Endodermal cell (in vitro differentiated cells): ENCODE measurements at regions not wholly inside any gene's neighbourhood (a gene's known extent, or its start where the extent isn't known, plus 50 kb on each side); places are given as distances from the start of the nearest gene placed in this dataset.

Source experiments
- DNase-seq: peaks from one replicate; pipeline ENCODE4 v3.0.0-alpha.2; 2017
- H3K27ac ChIP-seq: 2 replicates; pipeline ENCODE4 v1.5.1; 2013; ENCODE audit warnings: mild to moderate bottlenecking, low read depth, low read length, moderate library complexity
- H3K27me3 ChIP-seq: 2 replicates; pipeline ENCODE4 v1.6.1; 2013; ENCODE audit warnings: mild to moderate bottlenecking, low read length, moderate library complexity; ENCODE audit not compliant: insufficient read depth, control insufficient read depth, poor library complexity, severe bottlenecking
- H3K36me3 ChIP-seq: 2 replicates; pipeline ENCODE4 v1.7.0; 2013; ENCODE audit warnings: mild to moderate bottlenecking, low read length, moderate library complexity; ENCODE audit not compliant: control insufficient read depth, insufficient read depth
- H3K4me1 ChIP-seq: one replicate; pipeline ENCODE4 v1.7.0; 2013; ENCODE audit warnings: low read length; ENCODE audit not compliant: control insufficient read depth, insufficient read depth
- H3K4me3 ChIP-seq: 2 replicates; pipeline ENCODE4 v1.5.1; 2013; ENCODE audit warnings: mild to moderate bottlenecking, low read length, moderate library complexity
- H3K9ac ChIP-seq: 2 replicates; pipeline ENCODE4 v1.6.1; 2013; ENCODE audit warnings: mild to moderate bottlenecking, low read length, moderate library complexity; ENCODE audit not compliant: poor library complexity, severe bottlenecking; ENCODE audit errors: extremely low read depth
- H3K9me3 ChIP-seq: 2 replicates; pipeline ENCODE4 v1.6.1; 2013; ENCODE audit warnings: mild to moderate bottlenecking, low read length, moderate library complexity; ENCODE audit not compliant: control insufficient read depth
- H3K27ac Mint-ChIP-seq: 2 replicates; pipeline ENCODE4 v1.8.0; 2020; ENCODE audit warnings: mixed read lengths
- H3K27me3 Mint-ChIP-seq: 2 replicates; pipeline ENCODE4 v1.8.0; 2021; ENCODE audit warnings: mild to moderate bottlenecking, mixed read lengths; ENCODE audit not compliant: insufficient read depth
- H3K36me3 Mint-ChIP-seq: 2 replicates; pipeline ENCODE4 v1.8.0; 2020; ENCODE audit warnings: low read depth, mixed read lengths
- H3K4me1 Mint-ChIP-seq: 2 replicates; pipeline ENCODE4 v1.8.0; 2020; ENCODE audit warnings: mixed read lengths
- H3K4me3 Mint-ChIP-seq: 2 replicates; pipeline ENCODE4 v1.8.0; 2020; ENCODE audit warnings: mild to moderate bottlenecking, moderate library complexity, mixed read lengths
- H3K9me3 Mint-ChIP-seq: 2 replicates; pipeline ENCODE4 v1.8.0; 2020; ENCODE audit warnings: mild to moderate bottlenecking, mixed read lengths
- WGBS, 2 experiments: methylation state at CpG; one replicate each; pipeline versions ENCODE4 v1.1.5 to v1.1.7; 2013; ENCODE audit warnings: missing lambda C conversion rate in 2 of 2, mixed read lengths in 1 of 2; ENCODE audit not compliant: insufficient coverage in 1 of 2, insufficient read length in 1 of 2; 5-methylcytosine and 5-hydroxymethylcytosine counted together
- TF ChIP-seq, protein P1 (sequence below): fragments of 200-600 bp; sonication (generic); conservative IDR thresholded peaks from 2 replicates; pipeline ENCODE4 v1.5.0; 2021; ENCODE audit warnings: antibody characterized with exemption, mild to moderate bottlenecking

GRCh38 chr12:25825446-25825845 lies 133.0 kb upstream of the RASSF8 start:
- Histone ChIP-seq H3K27ac (no peak overlapping the region), H3K4me3 (no peak overlapping the region), H3K27me3 (no peaks in the 10 kb centered on the region), H3K4me1 (peaks cover 10% of the 10 kb centered on the region), H3K9ac (no peak overlapping the region), H3K9me3 (no peaks in the 10 kb centered on the region), H3K36me3 (no peaks in the 10 kb centered on the region)
- Mint-ChIP-seq H3K27me3 (no peaks in the 10 kb centered on the region), H3K4me3 (no peak overlapping the region), H3K36me3 (no peaks in the 10 kb centered on the region), H3K27ac (no peak overlapping the region), H3K9me3 (no peaks in the 10 kb centered on the region), H3K4me1 (peaks cover 24% of the 10 kb centered on the region)
- TF ChIP-seq, protein P1, sequence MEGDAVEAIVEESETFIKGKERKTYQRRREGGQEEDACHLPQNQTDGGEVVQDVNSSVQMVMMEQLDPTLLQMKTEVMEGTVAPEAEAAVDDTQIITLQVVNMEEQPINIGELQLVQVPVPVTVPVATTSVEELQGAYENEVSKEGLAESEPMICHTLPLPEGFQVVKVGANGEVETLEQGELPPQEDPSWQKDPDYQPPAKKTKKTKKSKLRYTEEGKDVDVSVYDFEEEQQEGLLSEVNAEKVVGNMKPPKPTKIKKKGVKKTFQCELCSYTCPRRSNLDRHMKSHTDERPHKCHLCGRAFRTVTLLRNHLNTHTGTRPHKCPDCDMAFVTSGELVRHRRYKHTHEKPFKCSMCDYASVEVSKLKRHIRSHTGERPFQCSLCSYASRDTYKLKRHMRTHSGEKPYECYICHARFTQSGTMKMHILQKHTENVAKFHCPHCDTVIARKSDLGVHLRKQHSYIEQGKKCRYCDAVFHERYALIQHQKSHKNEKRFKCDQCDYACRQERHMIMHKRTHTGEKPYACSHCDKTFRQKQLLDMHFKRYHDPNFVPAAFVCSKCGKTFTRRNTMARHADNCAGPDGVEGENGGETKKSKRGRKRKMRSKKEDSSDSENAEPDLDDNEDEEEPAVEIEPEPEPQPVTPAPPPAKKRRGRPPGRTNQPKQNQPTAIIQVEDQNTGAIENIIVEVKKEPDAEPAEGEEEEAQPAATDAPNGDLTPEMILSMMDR = peak; percentile 69
- DNase-seq = peak; percentile 61
- WGBS, 2 experiments = 95 to 97% methylated on average over 3 to 6 of the region's 6 CpGs

- Mint-ChIP-seq H3K4me1 (peaks cover 17% of the 10 kb centered on the region), H3K9me3 (no peaks in the 10 kb centered on the region), H3K36me3 (no peaks in the 10 kb centered on the region), H3K27ac (no peak overlapping the region), H3K27me3 (no peaks in the 10 kb centered on the region), H3K4me3 (no peak overlapping the region)
- Histone ChIP-seq H3K9ac (no peak overlapping the region), H3K4me3 (no peak overlapping the region), H3K9me3 (no peaks in the 10 kb centered on the region), H3K4me1 (peaks cover 3% of the 10 kb centered on the region), H3K27ac (no peak overlapping the region), H3K36me3 (no peaks in the 10 kb centered on the region), H3K27me3 (no peaks in the 10 kb centered on the region)
- no peak for DNase-seq
- TF ChIP-seq, protein P1 = no peak
- 100% methylated on average over 1 of the region's 1 CpG; no CpG with 5 or more reads in 1 of the 2 experiments for WGBS, 2 experiments
Observed at GRCh38 chr12:25827141-25827540, 131.3 kb upstream of the RASSF8 start.

DNA sequence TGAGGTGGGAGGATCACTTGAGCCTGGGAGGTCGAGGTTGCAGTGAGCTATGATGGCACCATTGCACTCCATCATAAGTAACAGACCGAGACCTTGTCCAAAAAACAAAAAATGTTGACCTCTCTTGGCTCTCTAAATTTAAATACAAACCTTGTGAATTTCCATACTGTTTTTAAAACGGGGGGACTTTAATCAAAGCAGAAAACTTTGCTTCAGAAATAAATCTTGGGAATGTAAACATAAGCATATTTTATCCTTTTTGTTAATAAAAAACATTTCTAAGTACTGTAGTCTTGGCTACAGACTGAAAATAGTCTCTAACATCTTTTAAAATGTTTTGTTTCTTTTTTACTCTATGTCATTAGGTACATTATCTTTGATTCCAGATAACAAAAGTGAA lies 130.7 kb upstream of the RASSF8 start:
- Histone ChIP-seq H3K9me3 (no peaks in the 10 kb centered on the region), H3K4me1 (peaks cover 3% of the 10 kb centered on the region), H3K4me3 (no peak overlapping the region), H3K27me3 (no peaks in the 10 kb centered on the region), H3K27ac (no peak overlapping the region), H3K9ac (no peak overlapping the region), H3K36me3 (no peaks in the 10 kb centered on the region)
- DNase-seq = no peak
- Mint-ChIP-seq H3K27me3 (no peaks in the 10 kb centered on the region), H3K4me1 (peaks cover 21% of the 10 kb centered on the region), H3K9me3 (no peaks in the 10 kb centered on the region), H3K27ac (no peak overlapping the region), H3K4me3 (no peak overlapping the region), H3K36me3 (no peaks in the 10 kb centered on the region)
- TF ChIP-seq, protein P1 = no peak
- WGBS, 2 experiments = 92% methylated on average over 3 of the region's 3 CpGs; no CpG with 5 or more reads in 1 of the 2 experiments
